ENCODE measurements at regions not wholly inside any gene's neighbourhood (a gene's known extent, or its start where the extent isn't known, plus 50 kb on each side); places are given as distances from the start of the nearest gene placed in this dataset.

DNA sequence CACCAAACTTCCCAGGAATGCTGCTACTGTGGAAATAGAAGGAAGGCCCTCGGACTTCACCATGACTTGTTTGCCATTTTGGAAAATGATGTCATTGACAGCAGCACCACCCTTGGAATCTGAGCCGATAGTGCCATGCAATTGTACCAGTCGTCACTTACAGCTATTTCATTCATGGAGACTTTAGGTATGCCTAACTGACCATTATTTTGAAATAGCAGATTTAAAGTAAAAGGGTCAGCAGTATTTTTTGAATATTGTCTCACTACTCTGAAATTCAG, 66.0 kb upstream of the ARL8B start:
- H3K4me1 ChIP-seq: peaks cover 42 to 50% of the 10 kb centered on the region in 2 donors
- in situ Hi-C loops (cut with MboI; ENCODE audit: low sequenced_read_pairs in 4 of 4) (loop anchor here (5.0 to 10.0 kb wide), 3 partner anchors 79 to 341 kb away; partner anchors contain the start of gene BHLHE40 (in 1 of the 4)), intact Hi-C loops (cut with DNase I; ENCODE audit: low total_unique reads) (loop anchor here (2.0 kb wide), 1 partner anchor 17 kb away; no protein-coding TSS in a partner anchor)
- H3K27ac ChIP-seq: peak overlapping the region; percentile 65 to 82 (median 71)
- ATAC-seq: peak; percentile 43 to 58
- H3K4me3 ChIP-seq: no peak overlapping the region
- H3K36me3 ChIP-seq: no peaks in the 10 kb centered on the region
- H3K27me3 ChIP-seq: no peaks in the 10 kb centered on the region
- peak; percentile 42 to 62 for DNase-seq
- no peak for TF ChIP-seq POLR2A (IDR thresholded peaks at IDR 0.05)
- TF ChIP-seq, protein P1, sequence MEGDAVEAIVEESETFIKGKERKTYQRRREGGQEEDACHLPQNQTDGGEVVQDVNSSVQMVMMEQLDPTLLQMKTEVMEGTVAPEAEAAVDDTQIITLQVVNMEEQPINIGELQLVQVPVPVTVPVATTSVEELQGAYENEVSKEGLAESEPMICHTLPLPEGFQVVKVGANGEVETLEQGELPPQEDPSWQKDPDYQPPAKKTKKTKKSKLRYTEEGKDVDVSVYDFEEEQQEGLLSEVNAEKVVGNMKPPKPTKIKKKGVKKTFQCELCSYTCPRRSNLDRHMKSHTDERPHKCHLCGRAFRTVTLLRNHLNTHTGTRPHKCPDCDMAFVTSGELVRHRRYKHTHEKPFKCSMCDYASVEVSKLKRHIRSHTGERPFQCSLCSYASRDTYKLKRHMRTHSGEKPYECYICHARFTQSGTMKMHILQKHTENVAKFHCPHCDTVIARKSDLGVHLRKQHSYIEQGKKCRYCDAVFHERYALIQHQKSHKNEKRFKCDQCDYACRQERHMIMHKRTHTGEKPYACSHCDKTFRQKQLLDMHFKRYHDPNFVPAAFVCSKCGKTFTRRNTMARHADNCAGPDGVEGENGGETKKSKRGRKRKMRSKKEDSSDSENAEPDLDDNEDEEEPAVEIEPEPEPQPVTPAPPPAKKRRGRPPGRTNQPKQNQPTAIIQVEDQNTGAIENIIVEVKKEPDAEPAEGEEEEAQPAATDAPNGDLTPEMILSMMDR (IDR thresholded peaks at IDR 0.05 in 4 of 5, conservative IDR thresholded peaks at IDR 0.05 in 1 of 5): no peak
- no peaks in the 10 kb centered on the region for H3K9me3 ChIP-seq

DNA sequence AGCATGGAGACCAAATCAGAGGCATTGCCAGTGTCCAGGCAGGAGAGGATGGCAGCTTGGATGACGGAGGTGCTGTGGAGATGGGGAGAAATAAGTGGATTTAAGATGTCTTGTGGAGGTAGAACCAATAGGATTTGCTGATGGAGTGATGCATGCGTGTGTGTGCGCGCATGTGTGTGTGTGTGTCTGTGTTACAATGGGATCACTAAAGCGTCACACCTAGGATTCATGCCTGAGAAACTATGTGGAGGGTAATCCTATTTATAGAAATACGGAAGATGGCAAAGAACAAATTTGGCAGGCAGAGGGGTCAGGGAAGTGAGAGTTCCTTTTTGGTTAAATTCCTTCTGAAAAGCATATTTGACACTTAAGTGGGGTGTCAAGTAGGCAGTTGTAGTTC, 64.8 kb upstream of the ARL8B start:
- no peaks in the 10 kb centered on the region for H3K27me3 ChIP-seq
- in situ Hi-C loops (cut with MboI; ENCODE audit: low sequenced_read_pairs in 4 of 4): loop anchor here (5.0 to 10.0 kb wide), 3 partner anchors 80 to 342 kb away; partner anchors contain the start of gene BHLHE40 (in 1 of the 4)
- TF ChIP-seq POLR2A (IDR thresholded peaks at IDR 0.05): no peak
- TF ChIP-seq, protein P1 (IDR thresholded peaks at IDR 0.05 in 4 of 5, conservative IDR thresholded peaks at IDR 0.05 in 1 of 5): no peak
- no peaks in the 10 kb centered on the region for H3K36me3 ChIP-seq
- no peak for DNase-seq
- peaks cover 32 to 41% of the 10 kb centered on the region in 2 donors for H3K4me1 ChIP-seq
- H3K4me3 ChIP-seq: no peak overlapping the region
- intact Hi-C loops (cut with DNase I; ENCODE audit: low total_unique reads): loop anchor here (2.0 kb wide), 1 partner anchor 16 kb away; no protein-coding TSS in a partner anchor
- H3K27ac ChIP-seq: no peak overlapping the region
- no peak for ATAC-seq
- no peaks in the 10 kb centered on the region for H3K9me3 ChIP-seq

DNA sequence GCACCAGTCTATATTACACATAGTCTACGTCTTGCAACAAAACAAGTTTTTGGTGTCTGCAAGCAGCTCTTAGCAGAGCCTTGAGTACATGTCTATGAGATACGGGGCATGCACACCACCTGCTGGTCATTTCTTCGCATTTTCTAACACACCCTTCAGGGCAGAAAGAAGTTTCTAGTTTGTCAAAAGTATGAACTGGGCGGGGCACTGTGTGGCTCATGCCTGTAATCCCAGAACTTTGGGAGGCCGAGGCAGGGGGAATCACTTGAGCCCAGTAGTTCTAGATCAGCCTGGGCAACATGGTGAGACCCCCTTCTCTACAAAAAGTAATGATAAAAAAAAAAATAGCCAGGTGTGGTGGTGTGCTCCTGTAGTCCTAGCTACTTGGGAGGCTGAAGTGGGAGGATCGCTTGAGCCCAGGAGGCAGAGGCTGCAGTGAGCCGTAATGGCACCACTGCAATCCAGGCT, 64.2 kb upstream of the ARL8B start:
- peak; percentile 57 to 79 for DNase-seq
- TF ChIP-seq POLR2A (IDR thresholded peaks at IDR 0.05): no peak
- TF ChIP-seq, protein P1 (IDR thresholded peaks at IDR 0.05 in 4 of 5, conservative IDR thresholded peaks at IDR 0.05 in 1 of 5): peak; percentile 75 to 85 (median 79)
- H3K4me1 ChIP-seq: peaks cover 27 to 35% of the 10 kb centered on the region in 2 donors
- intact Hi-C loops (cut with DNase I; ENCODE audit: low total_unique reads): loop anchor here (1.0 to 2.0 kb wide), 3 partner anchors 15 to 402 kb away; no protein-coding TSS in a partner anchor
- H3K9me3 ChIP-seq: no peaks in the 10 kb centered on the region
- in situ Hi-C loops (cut with MboI; ENCODE audit: low sequenced_read_pairs in 4 of 4): loop anchor here (5.0 to 10.0 kb wide), 3 partner anchors 81 to 343 kb away; partner anchors contain the start of gene BHLHE40 (in 1 of the 4)
- H3K27me3 ChIP-seq: no peaks in the 10 kb centered on the region
- no peak overlapping the region for H3K27ac ChIP-seq
- peak; percentile 73 to 82 for ATAC-seq
- no peak overlapping the region for H3K4me3 ChIP-seq
- no peaks in the 10 kb centered on the region for H3K36me3 ChIP-seq

GRCh38 chr3:5058471-5058951, 63.6 kb upstream of the ARL8B start:
- DNase-seq: no peak
- H3K27ac ChIP-seq: no peak overlapping the region
- no peaks in the 10 kb centered on the region for H3K36me3 ChIP-seq
- ATAC-seq: no peak
- TF ChIP-seq, protein P1 (IDR thresholded peaks at IDR 0.05 in 4 of 5, conservative IDR thresholded peaks at IDR 0.05 in 1 of 5): no peak
- TF ChIP-seq POLR2A (IDR thresholded peaks at IDR 0.05): no peak
- H3K9me3 ChIP-seq: no peaks in the 10 kb centered on the region
- peaks cover 22 to 28% of the 10 kb centered on the region in 2 donors for H3K4me1 ChIP-seq
- in situ Hi-C loops (cut with MboI; ENCODE audit: low sequenced_read_pairs in 4 of 4) (loop anchor here (5.0 to 10.0 kb wide), 3 partner anchors 81 to 344 kb away; partner anchors contain the start of gene BHLHE40 (in 1 of the 4)), intact Hi-C loops (cut with DNase I; ENCODE audit: low total_unique reads) (loop anchor here (1.0 kb wide), 2 partner anchors 347 to 402 kb away; no protein-coding TSS in a partner anchor)
- H3K27me3 ChIP-seq: no peaks in the 10 kb centered on the region
- no peak overlapping the region for H3K4me3 ChIP-seq

Data from gastrocnemius medialis (tissue), 4 donors.